GM18870 (cell line): ENCODE measurements at regions not wholly inside any gene's neighbourhood (a gene's known extent, or its start where the extent isn't known, plus 50 kb on each side); places are given as distances from the start of the nearest gene placed in this dataset.
"Not testable (repeated sequence)": the region's sequence is repeated elsewhere in the genome, so short reads cannot be mapped to it uniquely, and the experiment has no call there.

ENCODE experiments used
- ATAC-seq: cut with Tn5 transposase; IDR thresholded peaks from one replicate; pipeline ENCODE4 v1.9.1; 2021; ENCODE audit warnings: moderate library complexity; ENCODE audit not compliant: unreplicated experiment

GRCh38 chr11:29119116-29119515, 897.7 kb downstream of the KCNA4 start:
- no peak for ATAC-seq

GRCh38 chr11:29100967-29101366, 915.9 kb downstream of the KCNA4 start:
- ATAC-seq = no peak

DNA sequence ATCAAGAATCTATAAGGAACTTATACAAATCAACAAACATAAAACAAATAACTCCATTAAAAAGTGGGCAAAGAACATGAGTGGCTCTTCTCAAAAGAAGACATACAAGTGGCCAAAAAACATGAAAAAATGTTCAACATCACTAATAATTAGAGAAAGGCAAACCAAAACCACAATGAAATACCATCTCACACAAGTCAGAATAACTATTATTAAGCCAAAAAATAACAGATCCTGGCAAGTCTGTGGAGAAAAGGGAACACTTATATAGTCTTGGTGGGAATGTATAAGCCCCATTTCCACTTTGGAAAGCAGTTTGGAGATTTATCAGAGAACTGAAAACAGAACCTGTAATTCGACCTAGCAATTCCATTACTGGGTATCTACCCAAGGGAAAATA, 921.0 kb downstream of the KCNA4 start:
- no peak for ATAC-seq

DNA sequence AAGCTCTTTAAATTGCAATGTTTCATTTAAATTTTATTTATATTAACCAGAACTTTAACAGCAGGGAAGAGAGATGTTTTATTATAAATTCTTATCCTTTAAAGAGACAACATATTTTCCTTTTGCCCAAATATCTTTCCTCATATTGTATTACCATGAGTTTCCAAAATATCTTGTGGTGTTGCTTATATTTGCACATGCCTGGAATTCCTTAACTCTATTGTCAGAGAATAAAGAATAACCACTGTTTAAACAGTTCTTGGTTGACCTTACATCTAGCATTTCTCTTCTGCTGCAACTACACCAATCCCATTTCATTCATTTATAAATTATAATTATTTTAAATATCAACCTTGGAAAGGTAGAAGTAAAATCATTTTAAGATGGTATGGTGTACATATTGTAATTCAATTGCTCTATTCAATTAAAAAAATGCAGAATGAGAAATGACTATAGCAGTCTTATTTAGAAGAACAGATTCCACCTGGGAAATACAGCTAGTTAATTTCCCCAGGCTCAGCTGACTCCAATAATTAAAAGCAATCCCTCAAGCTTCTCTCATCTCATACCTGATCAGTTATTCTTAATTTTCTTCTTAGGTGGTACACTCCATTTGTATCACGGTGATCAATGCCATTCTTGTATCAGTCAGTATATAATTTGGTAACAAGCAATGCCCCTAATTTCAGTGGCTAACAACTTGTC, 923.3 kb downstream of the KCNA4 start:
- ATAC-seq = no peak

DNA sequence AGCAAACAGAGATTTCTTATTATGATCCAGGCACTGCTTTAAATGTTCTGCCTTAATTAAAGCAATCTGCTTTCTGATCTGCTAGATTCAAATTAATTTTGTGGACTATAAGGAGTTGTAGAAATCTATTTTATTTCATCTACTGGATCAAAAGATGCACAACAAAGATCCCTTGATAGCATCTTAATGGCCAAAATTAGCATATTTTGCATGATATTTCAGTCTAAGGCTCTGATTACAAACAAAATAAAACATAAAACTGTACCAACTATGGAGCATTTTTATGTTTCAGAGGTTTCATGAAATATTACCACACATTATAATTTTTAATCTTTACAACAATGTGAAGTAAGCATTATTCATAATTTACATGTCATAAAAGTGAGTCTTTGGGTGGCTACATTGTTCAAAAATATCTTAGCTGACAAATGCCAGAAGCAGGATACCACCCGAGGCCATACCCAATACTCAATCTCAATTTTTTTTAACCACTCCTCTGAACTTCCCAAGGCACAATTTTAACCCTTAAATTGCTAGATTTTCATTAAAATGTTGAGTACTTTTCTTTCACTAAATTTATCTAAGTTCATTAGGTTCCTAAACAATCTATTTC, 929.5 kb downstream of the KCNA4 start:
- no peak for ATAC-seq

DNA sequence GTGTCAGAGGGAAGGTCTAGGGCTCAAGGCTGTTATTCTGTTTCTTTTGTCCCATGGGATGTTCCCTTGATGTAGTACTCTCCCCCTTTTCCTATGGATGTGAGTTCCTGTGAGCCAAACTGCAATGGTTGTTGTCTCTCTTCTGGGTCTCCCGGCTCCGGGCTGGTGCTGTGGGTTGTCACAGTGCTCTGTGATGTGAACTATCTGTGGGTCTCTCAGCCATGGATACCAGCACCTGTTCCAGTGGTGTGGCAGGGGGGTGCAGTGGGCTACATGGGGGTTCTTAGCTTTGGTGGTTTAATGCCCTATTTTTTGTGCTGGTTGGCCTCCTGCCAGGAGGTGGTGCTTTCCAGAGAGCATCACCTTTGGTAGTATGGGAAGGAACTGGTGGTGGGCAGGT, 941.1 kb downstream of the KCNA4 start:
- no peak for ATAC-seq

GRCh38 chr11:29063630-29064361, 953.0 kb downstream of the KCNA4 start:
- ATAC-seq = no peak

DNA sequence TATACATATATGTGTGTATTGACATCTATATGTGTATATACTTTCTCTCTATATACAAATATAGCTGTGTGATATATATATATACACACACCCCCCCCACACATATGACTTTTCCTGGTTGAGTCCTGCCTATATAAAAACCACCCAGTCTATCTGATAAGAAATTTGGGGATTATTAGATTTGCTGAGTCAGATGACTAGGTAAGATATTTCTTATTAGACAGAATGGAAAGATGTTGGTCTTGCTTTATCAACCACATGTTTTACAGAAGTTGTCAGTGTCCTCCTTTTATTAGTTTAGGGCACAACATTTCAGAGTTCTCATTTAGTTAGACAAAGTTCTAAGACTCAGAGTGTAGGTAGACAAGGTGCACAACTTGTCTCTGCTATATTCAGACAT, 953.3 kb downstream of the METTL15 start:
- ATAC-seq = no peak

DNA sequence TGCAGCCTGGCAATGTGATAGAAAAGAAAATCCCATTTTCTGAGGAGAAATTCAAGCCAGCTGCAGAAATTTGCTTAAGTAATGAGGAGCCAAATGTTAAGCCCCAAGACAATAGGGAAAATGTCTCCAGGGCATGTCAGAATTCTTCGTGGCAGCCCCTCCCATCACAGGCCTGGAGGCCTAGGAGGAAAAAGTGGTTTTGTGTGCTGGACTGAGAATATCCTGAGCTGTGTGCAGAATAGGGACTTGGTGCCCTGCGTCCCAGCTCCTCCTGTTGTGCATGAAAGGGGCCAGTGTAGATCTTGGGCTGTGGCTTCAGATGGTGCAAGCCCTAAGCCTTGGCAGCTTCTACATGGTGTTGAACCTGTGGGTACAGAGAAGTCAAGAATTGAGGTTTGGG, 948.3 kb downstream of the METTL15 start:
- not testable (repeated sequence) for ATAC-seq

DNA sequence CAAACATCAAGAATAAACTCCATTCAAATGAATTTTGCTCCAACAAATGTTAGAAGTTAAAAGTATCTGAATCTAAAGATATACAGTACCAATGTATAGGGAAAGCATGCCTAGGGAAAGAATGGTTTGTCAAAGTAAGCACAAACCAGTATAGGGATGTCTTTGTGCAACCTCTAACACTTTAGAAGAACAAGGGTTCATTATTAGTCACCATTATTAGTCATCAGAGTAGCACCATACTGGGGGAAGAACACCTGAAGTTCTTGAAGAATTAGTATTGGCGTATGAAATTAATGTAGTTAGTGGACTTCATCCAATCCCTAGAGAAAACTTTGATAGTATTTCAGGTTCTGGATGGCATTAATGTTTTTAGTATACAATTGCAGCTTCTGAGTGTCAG, 943.7 kb downstream of the METTL15 start:
- no peak for ATAC-seq

DNA sequence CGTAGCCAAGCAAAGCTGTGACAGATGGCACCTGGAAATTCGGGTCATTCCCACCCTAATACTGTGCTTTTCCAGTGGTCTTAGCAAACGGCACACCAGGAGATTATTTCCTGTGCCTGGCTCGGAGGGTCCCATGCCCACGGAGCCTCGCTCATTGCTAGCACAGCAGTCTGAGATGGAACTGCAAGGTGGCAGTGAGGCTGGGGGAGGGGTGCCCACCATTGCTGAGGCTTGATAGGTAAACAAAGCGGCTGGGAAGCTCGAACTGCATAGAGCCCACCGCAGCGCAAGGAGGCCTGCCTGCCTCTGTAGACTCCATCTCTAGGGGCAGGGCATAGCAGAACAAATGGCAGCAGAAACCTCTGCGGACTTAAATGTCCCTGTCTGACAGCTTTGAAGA, 942.8 kb downstream of the METTL15 start:
- ATAC-seq = not testable (repeated sequence)

GRCh38 chr11:29040489-29040888, 932.3 kb downstream of the METTL15 start:
- no peak for ATAC-seq

DNA sequence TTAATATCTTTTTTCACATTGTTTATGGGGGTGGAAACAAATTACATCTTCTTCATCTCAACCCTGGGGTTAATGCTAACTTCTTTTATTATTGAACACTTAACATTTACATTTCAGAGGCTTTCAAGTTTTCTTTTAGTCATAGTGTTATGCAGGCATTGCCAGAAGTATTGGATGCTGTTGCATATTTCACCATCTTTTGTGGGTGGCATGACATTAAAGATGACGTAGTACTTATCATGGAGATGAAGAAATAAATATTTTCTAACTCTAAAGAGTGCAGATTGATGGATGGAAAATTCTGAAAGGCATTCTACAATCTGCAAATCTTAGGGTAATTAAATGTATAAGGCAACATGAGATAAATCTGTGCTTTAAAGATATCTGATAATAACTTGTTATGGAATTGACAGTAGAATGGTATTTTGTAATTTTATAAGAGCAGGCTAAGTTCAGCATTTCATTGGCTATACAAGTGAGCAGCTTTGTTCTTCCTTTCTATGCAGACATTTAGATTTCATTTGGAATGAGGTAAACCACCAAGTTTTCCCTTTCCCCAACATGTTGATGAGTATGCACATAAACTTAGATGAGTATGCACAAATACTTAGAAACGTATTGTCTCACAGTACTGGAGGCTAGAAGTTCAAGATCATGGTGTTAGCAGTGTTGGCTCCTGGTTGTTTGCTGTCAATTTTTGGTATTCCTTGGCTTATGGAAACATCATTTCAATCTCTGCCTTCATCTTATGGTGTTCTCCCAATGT, 924.4 kb downstream of the METTL15 start:
- no peak for ATAC-seq

GRCh38 chr11:29029452-29029851, 921.3 kb downstream of the METTL15 start:
- ATAC-seq = no peak

- ATAC-seq = no peak
Observed at GRCh38 chr11:29027436-29027835, 919.2 kb downstream of the METTL15 start.

GRCh38 chr11:29026286-29026685, 918.1 kb downstream of the METTL15 start:
- no peak for ATAC-seq

GRCh38 chr11:29025001-29025400, 916.8 kb downstream of the METTL15 start:
- no peak for ATAC-seq

DNA sequence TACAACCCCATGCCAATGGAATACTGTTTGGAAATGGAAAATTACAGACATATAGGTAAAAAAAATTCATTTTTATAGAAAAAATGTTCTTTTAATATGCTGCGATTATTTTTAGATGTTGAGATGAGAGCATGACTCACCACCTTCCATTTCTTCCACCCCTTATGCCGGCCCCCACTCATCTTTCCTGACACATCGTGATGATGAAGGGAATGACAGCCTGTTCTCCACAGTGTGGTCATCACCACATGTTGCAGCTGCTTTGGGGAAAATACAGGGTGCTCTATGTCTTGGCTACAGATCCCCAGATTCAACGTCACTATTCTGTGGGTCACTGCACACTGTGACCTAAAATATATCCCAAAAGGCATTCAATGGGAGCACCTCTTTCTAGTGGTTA, 916.2 kb downstream of the METTL15 start:
- no peak for ATAC-seq

GRCh38 chr11:29023761-29024160, 915.6 kb downstream of the METTL15 start:
- ATAC-seq = no peak

DNA sequence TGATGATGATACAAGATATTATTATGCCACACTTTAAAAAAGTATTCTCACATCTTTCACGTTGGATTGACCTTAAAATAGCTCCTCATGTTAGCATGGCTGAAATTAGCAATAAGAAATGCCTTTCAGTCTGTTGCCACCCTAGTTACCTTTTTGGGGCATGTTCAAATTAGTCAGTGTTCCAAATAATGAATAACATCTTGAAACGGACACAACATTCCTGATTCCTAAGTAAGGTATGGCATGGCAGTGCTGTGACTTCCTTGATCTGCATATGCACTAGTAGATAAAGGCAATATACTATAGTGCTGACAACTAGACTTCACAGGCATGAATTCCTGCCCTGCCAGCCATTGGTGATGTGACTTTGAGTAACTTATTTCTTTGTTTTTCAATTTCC, 914.5 kb downstream of the METTL15 start:
- ATAC-seq = no peak

DNA sequence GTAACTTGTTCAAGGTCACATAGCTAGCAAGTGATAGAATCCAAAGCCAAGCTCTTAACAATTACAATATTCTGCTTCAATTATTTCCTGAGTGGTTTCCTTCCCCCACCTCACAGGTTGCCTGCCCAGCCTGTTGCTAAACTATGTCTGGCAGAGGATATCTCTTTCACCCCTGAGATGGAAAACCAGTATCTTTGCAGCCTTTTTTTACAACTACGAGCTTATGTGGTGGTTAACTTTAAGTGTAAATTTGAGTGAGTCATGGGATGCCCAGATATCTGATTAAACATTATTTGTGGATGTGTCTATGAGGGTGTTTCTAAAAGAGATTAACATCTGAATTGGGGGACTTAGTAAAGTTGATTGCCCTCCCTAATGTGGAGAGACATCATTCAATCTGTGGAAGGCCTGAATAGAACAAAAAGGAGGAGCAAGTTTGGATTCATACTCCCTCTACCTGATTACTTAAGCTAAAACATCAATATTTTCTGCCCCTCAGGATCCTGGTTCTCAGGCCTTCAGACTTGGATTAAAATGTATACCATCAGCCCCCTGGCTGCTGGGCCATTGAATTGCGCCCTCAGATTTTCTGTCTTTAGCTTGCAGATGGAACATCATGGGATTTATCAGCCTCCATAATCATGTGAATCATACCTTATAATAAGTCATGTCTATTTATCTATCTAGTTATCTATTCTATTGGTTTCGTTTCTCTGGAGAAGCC, 911.9 kb downstream of the METTL15 start:
- ATAC-seq = no peak
